Pancreas (tissue), 10 donors: ENCODE measurements at regions not wholly inside any gene's neighbourhood (a gene's known extent, or its start where the extent isn't known, plus 50 kb on each side); places are given as distances from the start of the nearest gene placed in this dataset.

Experiments
- ATAC-seq, 4 donors: fragments of 200-7000 bp; cut with Tn5 transposase; one replicate each; pipeline versions ENCODE4 v1.8.0 to v1.9.1; 2020; ENCODE audit warnings: mild to moderate bottlenecking in 4 of 4, moderate library complexity in 4 of 4
- DNase-seq, 6 donors: peaks; one replicate each; pipeline ENCODE4 v3.0.0-alpha.2; 2020
- FAIRE-seq: peaks from 2 replicates; lab custom pipeline; 2012; peaks lifted over from hg19 to GRCh38; lab: Jason Lieb, UNC
- H3K27ac ChIP-seq, 4 donors: fragments of 200-600 bp; sonication (generic); 1 replicate in 3 of 4; 2 replicates in 1 of 4; pipeline versions ENCODE4 v1.5.0 to v1.8.0; 2020
- H3K27me3 ChIP-seq, 4 donors: fragments of 200-600 bp; one replicate each; pipeline ENCODE4 v1.8.0; 2021
- H3K36me3 ChIP-seq, 3 donors: fragments of 200-600 bp; sonication (generic) in 1 of 3; one replicate each; pipeline versions ENCODE4 v1.5.0 to v1.8.0; 2020 to 2021
- H3K4me1 ChIP-seq, 3 donors: fragments of 200-600 bp; one replicate each; pipeline ENCODE4 v1.8.0; 2021
- H3K4me3 ChIP-seq, 4 donors: fragments of 200-600 bp; sonication (generic) in 2 of 4; one replicate each; pipeline versions ENCODE4 v1.5.0 to v1.8.0; 2020 to 2021
- H3K9me3 ChIP-seq, 4 donors: fragments of 200-600 bp; one replicate each; pipeline ENCODE4 v1.8.0; 2021
- CTCF ChIP-seq, 4 donors: fragments of 200-600 bp; sonication (generic) in 3 of 4; IDR thresholded peaks; one replicate each; pipeline versions ENCODE4 v1.5.0 to v1.8.0; 2021; ENCODE audit warnings: antibody characterized with exemption in 4 of 4
- WGBS, 2 donors: extraction: QIAGEN DNeasy Blood & Tissue Kit; methylation state at CpG; one replicate each; pipeline ENCODE4 v1.1.7; 2013; 5-methylcytosine and 5-hydroxymethylcytosine counted together
- intact Hi-C, 3 donors: fragments of 100-400 bp; cut with DNase I; formaldehyde crosslinking; loops; one replicate each; pipeline versions ENCODE4 v1.11.1 to v1.14.2; 2022
- donor health status: healthy with polysubstance abuse.
- donor health status: DM: no; HTN: no; CAD: no; lungs with moderate emphysema.
- donor health status: DM: no; HTN: no; CAD: no.
- donor health status: control.
- donor health status: control.
- donor health status: Bipolar disorder and iron deficiency.
- donor health status: DM: yes; HTN: yes; CAD: no.
- donor health status: DM: no; HTN: no; CAD: no.
- donor health status: DM: no; HTN: no; CAD: no.
- donor health status: DM: yes; HTN: yes; CAD: no.

- ATAC-seq (peak in 1 of 4 donors; percentile 32), DNase-seq (peak in 1 of 6 donors; percentile 37), FAIRE-seq (no peak)
- Histone ChIP-seq H3K4me3 (no peak overlapping the region), H3K27ac (no peak overlapping the region), H3K36me3 (no peaks in the 10 kb centered on the region), H3K27me3 (no peaks in the 10 kb centered on the region), H3K4me1 (no peaks in the 10 kb centered on the region), H3K9me3 (no peaks in the 10 kb centered on the region)
- intact Hi-C loops = no loop called here
- 49 to 52% methylated on average over 12 of the region's 12 CpGs for WGBS, 2 donors
- no peak for TF ChIP-seq CTCF (IDR thresholded peaks at IDR 0.05)
These were observed 109.6 kb downstream of the CRYAA start for GRCh38 chr21:43278359-43278758.

- FAIRE-seq (no peak), DNase-seq (peak in 2 of 6 donors; percentile 13 to 32), ATAC-seq (peak in 3 of 4 donors; percentile 35 to 49 (median 44))
- Histone ChIP-seq H3K4me3 (no peak overlapping the region), H3K27ac (no peak overlapping the region), H3K36me3 (no peaks in the 10 kb centered on the region), H3K27me3 (no peaks in the 10 kb centered on the region), H3K4me1 (no peaks in the 10 kb centered on the region), H3K9me3 (no peaks in the 10 kb centered on the region)
- no peak for TF ChIP-seq CTCF (IDR thresholded peaks at IDR 0.05)
- 58 to 63% methylated on average over 30 of the region's 30 CpGs for WGBS, 2 donors
- intact Hi-C loops = no loop called here
These were observed 108.9 kb downstream of the CRYAA start for GRCh38 chr21:43277481-43278351.

- DNase-seq = peak in 2 of 6 donors; percentile 10 to 37
- Histone ChIP-seq H3K27me3 (no peaks in the 10 kb centered on the region), H3K9me3 (no peaks in the 10 kb centered on the region), H3K4me3 (no peak overlapping the region), H3K27ac (no peak overlapping the region), H3K4me1 (no peaks in the 10 kb centered on the region), H3K36me3 (no peaks in the 10 kb centered on the region)
- no peak for ATAC-seq
- FAIRE-seq = no peak
- intact Hi-C loops = no loop called here
- TF ChIP-seq CTCF (IDR thresholded peaks at IDR 0.05) = no peak
- WGBS, 2 donors = 77 to 78% methylated on average over 16 of the region's 16 CpGs
These were observed 108.0 kb downstream of the CRYAA start for GRCh38 chr21:43276811-43277210.

GRCh38 chr21:43275421-43276211 is 106.8 kb downstream of the CRYAA start:
- Histone ChIP-seq H3K4me3 (no peak overlapping the region), H3K27ac (no peak overlapping the region), H3K4me1 (no peaks in the 10 kb centered on the region), H3K36me3 (no peaks in the 10 kb centered on the region), H3K27me3 (no peaks in the 10 kb centered on the region), H3K9me3 (no peaks in the 10 kb centered on the region)
- FAIRE-seq (no peak), DNase-seq (peak in 1 of 6 donors; percentile 10), ATAC-seq (no peak)
- TF ChIP-seq CTCF (IDR thresholded peaks at IDR 0.05) = no peak
- intact Hi-C loops = no loop called here
- 58 to 66% methylated on average over 6 of the region's 6 CpGs for WGBS, 2 donors
